ENCODE measurements at regions not wholly inside any gene's neighbourhood (a gene's known extent, or its start where the extent isn't known, plus 50 kb on each side); places are given as distances from the start of the nearest gene placed in this dataset.

GRCh38 chr2:5372141-5372540 is 320.0 kb upstream of the SOX11 start:
- TF ChIP-seq, protein P1, sequence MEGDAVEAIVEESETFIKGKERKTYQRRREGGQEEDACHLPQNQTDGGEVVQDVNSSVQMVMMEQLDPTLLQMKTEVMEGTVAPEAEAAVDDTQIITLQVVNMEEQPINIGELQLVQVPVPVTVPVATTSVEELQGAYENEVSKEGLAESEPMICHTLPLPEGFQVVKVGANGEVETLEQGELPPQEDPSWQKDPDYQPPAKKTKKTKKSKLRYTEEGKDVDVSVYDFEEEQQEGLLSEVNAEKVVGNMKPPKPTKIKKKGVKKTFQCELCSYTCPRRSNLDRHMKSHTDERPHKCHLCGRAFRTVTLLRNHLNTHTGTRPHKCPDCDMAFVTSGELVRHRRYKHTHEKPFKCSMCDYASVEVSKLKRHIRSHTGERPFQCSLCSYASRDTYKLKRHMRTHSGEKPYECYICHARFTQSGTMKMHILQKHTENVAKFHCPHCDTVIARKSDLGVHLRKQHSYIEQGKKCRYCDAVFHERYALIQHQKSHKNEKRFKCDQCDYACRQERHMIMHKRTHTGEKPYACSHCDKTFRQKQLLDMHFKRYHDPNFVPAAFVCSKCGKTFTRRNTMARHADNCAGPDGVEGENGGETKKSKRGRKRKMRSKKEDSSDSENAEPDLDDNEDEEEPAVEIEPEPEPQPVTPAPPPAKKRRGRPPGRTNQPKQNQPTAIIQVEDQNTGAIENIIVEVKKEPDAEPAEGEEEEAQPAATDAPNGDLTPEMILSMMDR (IDR thresholded peaks at IDR 0.05), result no peak
- TF ChIP-seq POLR2A (IDR thresholded peaks at IDR 0.05), result no peak
